ENCODE measurements at regions not wholly inside any gene's neighbourhood (a gene's known extent, or its start where the extent isn't known, plus 50 kb on each side); places are given as distances from the start of the nearest gene placed in this dataset.
"Not testable (repeated sequence)": the region's sequence is repeated elsewhere in the genome, so short reads cannot be mapped to it uniquely, and the experiment has no call there.

DNA sequence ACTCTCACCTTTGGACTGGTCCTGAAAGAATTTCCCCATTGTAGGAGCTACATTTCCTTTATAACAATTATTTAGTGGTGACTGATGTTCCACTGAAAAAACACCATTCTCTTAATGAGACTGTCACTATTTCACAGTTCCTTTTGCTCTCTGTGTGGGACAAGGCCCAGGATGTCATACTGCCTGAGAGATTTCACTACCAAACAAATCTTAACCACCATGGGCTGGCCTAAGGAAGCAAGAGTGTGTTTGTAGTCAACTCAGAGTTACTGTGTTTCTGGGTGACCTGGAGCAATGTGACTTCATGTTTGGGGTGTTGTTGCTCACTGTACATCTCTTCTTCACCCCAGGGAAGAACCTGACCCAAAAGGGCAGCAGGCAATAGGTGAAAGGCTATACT is 50.1 kb upstream of the ZNF608 start:
- DNase-seq (ENCODE audit: low read depth in 2 of 2), result no peak

DNA sequence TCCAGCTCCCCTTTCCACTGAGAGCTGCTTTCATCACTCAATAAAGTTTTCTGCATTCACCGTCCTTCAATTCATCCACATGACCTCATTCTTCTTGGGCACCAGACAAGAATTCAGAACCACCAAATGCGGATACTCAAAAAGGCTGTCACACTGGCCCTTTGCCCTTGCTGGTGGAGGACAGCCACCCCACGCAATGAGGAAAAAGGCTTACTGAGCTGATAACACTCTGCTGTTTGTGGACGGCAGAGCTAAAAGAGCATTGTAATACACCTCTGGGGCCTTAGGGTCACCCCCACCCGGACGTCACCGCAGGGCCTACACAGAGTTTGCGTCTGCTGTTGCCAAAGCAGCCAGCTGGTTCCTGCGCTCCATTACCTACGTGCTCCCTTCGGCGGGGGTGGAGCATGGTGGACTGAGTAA is 51.2 kb upstream of the ZNF608 start:
- DNase-seq (ENCODE audit: low read depth in 2 of 2), result no peak

DNA sequence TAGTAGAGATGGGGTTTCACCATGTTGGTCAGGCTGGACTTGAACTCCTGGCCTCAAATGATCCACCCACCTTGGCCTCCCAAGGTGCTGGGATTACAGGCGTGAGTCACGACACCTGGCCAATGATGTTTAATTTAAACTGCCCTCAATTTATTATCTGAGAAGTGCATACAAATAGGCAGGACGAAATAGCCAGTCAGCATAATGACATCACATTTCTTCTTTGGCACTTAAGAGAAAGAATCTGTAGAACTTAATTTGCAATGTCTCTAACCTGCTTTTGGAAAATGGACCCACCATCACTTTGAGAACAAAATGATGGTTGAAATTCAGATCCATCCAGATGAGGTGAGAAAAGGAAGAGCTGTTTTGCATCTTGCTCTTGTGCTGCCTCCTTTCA is 52.5 kb upstream of the ZNF608 start:
- DNase-seq (ENCODE audit: low read depth in 2 of 2), result no peak

DNA sequence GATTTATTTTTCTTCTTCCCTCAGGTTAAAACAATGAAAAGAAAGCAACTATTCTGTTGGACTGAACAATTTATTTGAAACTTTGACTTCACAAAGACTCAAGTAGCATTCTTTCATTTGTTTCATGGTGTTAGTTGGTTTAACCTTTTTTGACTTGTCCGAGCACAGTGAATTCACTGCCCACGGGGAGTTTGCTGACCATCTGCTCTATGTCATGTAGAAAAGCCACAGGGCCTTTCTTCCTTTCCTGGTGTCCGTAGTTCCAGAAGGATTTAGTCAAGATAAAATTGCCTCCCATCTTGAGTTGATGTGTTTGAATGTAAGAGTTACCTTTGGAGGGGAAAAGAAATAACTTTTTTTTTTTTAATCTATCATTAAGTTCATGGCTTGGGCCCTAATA is 55.1 kb upstream of the ZNF608 start:
- DNase-seq (ENCODE audit: low read depth in 2 of 2), result no peak

DNA sequence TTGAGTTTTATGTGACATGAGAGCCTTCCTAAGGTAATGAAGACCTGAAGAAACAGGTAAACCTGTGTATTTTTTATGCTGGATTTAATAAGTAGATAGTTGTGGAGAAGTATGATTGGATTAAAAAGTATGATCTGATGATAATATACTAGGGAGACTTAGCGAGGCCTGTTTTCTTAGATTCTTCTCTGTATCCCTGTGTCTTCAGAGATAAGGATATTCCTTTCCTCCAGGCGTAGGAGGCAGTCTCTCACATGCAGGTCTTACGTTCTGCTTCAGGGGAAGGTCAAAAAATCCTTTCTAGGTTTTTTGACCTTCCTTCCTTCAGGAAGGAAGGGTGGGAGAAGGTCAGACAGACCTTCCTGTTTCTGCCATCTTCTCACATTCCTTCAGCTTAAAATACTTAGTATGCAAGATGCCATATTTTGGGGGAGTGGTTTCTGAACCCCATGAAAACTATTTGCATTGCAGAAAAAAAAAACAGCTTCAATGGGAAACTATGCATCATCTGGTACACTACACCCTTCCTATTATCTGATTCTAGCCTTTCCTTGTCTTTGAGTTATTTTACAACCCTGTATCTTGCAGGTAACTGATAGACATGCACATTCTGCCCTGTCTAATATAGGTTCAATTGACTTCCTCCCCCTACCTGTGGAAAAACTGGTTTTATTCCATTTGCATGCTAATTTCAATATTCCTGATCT is 57.3 kb upstream of the ZNF608 start:
- no peak for DNase-seq (ENCODE audit: low read depth in 2 of 2)

DNA sequence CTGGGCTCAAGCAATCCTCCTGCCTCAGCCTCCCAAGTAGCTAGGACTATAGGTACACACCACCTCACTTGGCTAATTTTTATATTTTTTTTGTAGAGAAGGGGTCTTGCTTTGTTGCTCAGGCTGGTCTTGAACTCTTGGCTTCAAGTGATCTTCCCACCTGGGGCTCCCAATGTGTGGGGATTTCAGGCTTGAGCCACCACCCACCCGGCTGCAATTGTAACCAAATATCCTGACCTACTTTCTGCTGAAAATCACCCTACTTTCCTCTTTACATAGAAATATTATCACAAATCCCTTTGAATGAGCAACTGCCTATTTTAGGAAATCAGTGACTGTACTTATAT is 59.6 kb upstream of the ZNF608 start:
- DNase-seq (ENCODE audit: low read depth in 2 of 2), result no peak

DNA sequence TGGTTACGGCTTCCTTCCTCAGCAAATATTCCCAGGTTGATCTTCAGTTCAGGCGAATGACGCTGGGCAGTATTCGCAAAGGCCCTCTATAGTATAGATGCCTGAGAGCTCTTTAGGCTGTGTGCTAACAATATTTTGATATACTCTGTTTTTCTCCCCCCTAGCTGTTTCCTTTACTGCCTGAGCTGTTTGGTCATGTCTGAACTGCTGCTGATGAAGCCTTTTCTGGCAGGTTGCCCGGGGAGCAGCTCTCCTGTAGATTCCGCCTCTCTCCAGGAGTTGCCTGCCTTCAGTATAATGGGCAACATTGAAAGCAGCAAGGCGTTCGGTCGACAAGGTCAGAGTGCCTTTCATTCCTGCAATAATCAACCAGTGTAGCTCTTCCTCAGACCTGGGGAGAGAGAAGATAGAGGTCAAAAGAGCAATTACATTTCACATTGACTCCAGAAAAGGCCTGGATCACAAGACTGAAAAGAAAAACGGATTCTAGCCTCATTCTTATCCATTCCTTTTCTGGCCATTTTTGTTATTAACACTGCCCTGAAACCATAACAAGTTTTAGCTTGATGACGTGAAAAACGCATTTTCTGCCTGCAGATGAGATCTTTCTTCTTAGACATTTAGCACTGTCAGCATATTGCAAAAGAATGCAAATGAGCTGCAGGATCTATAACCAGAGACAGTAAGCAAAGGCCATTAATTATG is 60.1 kb upstream of the ZNF608 start:
- no peak for DNase-seq (ENCODE audit: low read depth in 2 of 2)

DNA sequence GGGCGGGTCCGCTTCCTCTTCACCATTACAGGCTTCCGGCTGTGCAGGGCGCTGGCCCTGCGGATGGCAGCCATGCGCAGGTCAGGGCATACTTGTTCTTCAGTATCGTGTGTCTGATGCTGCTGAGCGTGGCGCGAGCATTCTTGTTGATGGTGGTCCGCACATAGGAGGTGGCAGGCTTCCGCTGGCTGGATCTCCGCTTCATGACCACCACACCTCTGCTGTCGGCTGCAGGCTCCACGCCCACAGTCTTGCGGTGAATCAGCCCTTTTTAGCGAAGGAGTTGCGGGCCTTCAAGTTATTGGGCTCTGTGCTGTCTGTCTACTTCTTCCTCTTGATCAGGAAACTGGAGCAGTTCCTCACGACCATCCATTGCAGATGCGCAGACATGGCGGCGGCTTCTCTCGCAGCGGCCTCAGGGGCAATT is 62.4 kb upstream of the ZNF608 start:
- DNase-seq (ENCODE audit: low read depth in 2 of 2), result no peak

DNA sequence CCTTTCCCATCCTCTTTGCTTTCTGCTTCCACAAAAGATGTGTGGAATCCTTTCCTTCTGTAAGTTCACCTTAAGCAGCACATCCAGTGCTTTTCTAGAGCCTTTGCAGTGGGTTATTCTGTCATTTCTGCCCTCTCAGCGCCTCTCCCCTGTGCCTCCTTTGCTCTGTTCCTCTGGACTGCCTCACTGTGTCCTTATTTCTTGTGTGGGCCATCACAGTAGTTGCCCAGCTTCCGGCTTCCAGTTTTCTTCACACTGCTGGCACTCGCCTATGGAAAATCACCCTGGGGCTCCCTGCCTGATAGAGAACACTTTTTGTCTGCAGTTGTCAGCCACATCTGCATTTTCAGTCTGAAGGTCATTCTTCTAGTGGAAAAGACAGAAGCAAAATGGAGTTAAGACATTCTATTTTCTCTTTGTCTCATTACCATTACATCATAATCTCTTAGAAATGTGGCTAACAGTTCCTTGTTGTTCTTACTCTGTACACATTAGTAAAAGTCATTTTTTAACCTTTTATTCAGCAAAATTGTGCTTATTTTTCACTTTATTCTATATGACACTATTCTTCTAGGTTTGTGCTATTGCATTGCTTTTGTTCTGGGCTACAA is 64.1 kb upstream of the ZNF608 start:
- no peak for DNase-seq (ENCODE audit: low read depth in 2 of 2)

DNA sequence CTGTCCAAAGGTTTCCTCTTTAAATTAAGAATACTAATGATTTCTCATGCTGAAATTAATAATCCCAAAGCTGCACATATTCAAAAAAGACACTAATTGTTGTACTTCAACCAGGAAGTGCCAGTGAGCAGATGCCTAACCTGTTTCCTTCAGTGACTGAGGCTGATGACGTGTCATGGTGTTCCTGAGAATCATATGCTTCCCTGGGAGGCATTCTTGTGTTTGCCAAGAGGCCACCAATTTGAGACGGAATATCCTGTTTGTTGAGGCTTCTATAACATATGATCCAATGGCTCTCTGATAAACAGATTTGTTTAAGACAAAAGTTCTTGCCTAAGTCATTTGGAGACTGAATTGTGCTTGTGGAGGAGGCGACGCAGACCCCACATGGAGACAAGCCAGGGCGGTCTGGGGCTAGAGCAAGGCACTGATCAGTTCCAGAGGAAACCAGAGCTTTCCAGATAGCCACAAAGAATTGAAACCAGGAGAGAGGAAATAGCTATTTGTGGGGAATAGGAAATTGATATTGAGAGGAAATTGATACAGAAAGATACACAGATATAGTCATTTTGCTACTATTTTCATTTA is 66.4 kb upstream of the ZNF608 start:
- DNase-seq (ENCODE audit: low read depth in 2 of 2), result no peak

DNA sequence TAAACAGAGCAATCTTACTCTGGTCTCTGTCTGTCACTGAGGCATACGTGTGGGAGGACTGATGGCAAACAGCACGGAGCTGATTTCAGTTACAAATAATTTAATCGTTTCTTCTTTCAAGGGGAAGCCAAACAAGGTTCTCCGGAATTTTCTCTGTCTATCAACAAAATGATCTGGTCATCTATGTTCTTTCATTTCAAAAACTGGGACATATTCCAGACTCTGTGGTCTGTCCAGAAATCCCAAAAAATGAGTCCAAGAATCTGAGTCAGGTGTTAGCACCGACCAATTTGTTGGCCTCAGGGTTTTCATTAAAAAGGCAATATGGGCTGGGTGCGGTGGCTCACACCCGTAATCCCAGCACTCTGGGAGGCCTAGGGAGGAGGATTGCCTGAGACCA is 69.9 kb upstream of the ZNF608 start:
- no peak for DNase-seq (ENCODE audit: low read depth in 2 of 2)

DNA sequence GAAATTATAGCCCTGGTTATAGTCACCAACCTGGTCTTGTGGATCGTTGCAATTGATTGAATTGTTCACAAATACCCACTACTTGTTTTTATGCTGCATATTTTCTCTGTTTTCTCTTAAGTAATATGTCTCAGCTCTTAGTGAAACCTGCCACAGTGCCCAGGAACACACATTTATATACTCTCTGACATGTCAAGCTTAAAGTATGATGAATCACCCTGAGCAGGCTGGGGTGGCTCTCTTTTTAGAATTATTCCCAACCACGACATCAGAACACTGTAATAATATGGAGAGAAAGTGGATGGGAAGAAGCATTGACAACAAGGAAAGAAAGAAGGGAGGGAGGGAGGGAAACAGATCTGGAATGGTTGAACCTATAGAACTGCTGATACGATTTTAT is 72.8 kb upstream of the ZNF608 start:
- DNase-seq (ENCODE audit: low read depth in 2 of 2), result no peak

DNA sequence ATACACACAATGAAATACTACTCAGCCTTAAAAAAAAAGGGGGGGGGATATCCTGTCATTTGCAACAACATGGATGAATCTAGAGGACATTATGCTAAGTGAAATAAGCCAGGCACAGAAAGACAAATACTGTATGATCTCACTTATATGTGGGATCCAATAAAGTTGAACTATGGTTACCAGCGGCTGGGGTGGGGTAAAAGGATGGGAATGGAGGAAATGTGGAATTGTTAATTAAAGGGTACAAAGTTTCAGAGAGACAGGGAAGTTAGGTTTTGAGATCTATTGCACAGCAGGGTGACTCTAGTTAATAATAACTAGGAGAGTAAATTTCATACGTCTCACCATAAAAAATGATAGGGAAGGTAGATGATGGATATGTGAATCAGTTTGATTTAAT is 76.2 kb upstream of the ZNF608 start:
- no peak for DNase-seq (ENCODE audit: low read depth in 2 of 2)

DNA sequence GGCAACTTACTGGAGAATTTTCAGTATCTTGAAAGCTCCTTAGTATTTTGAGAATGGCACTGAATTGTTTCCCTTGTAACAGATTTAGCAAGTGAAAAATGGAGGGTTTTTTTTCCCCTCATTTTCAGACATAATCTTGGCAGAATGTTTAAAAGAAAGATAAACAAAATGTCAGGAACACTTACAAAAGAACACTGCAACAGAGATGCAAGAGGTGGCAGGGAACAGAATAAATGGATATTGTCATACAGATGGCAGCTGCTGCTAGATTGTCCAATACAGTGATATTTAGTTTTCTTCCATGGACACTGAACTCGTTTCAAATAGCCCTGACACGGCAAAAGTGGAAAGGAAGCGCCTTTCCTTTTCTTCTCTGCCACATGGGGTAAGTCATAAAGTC is 76.9 kb upstream of the ZNF608 start:
- DNase-seq (ENCODE audit: low read depth in 2 of 2), result no peak

DNA sequence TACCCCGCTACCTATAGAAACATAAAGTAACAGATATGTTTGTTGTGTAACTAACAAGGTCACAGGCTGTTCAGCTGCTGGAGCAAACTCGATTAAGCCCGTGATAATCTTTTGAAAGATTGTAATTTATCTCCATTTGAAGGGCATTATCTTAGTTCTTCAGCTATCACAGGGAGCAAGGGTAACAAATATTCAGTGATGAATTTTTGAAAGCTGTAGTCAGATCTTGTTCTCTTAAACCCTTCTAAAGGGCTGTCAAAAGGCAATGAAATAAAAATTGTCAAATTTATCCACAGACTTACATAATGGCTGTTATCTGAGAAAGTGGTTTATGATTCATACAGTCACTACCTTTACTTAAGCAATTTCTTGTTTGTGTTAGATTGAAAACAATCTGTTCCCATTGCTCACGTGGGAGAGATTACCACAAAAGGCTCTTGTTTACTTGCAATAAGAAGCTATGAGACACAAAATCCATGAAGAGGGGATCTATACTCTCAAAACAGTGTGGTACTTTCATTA is 78.3 kb upstream of the ZNF608 start:
- no peak for DNase-seq (ENCODE audit: low read depth in 2 of 2)

DNA sequence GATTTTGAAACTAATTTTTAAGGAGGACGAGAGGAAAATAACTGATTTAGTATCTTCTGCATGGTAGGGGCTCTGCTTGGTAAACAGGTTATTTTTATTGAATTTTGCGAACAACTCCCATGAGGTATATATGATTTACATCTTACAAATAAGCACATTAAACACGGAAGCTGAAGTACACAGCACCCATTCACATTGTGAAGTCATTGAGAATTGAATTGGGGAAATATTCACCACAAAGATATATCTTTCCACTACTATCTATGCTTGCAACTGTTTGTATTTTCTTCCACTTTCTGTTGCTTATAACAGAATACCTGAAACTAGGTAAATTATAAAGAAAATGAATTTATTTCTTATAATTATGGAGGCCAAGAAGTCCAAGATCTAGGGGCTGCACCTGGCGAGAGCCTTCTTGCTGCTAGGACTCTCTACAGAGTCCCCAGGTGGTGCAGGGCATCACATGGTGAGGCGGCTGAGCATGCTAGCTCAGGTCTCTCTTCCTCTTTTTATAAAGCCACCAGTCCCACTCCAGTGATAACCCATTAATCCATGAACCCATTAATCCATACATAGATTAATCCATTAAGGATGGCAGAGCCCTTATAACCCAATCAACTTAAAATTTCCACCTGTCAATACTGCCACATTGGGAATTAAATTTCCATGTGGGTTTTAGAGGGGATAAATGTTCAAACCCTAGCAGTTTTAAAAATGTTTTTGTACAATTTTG is 79.0 kb upstream of the ZNF608 start:
- DNase-seq (ENCODE audit: low read depth in 2 of 2), result no peak

DNA sequence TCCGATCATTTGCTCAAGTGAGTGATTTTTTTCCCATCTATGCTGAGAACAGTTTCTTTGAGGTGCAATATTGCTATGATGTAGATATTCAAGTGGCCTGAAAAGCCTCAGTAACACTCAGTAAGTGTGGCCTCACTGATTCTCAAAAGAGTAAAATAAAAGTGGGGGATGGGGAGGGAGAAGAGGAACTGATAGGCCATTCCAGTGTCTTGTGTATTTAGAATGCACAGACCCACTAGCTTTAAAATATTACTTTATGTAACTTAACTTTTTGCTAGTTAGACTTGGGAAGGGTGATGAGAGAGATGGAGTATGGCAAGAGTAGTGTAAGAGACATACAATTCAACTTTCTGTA is 79.5 kb upstream of the ZNF608 start:
- DNase-seq (ENCODE audit: low read depth in 2 of 2), result no peak

DNA sequence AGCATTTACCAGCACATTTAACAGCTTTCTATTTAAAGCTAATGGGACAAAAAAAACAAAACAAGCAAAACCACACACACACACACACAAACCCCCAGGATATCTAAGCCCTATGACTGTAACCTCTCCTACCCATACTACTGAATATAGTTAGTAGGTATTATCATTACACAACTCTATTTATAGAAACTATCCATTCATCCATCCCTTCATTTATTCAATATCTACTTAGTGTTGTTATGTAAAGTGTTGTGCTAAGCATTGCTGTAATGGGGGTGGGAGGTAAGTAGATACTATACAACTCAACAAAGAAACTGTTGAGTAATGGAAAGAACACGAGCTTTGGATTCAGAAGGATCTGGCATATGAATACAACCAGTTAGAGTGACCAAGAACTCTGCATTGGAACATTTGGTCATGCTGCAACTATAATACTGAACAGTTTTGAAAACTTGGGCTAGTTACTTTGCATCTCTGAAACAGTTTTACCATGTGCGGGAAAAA is 82.3 kb upstream of the ZNF608 start:
- DNase-seq (ENCODE audit: low read depth in 2 of 2), result no peak

DNA sequence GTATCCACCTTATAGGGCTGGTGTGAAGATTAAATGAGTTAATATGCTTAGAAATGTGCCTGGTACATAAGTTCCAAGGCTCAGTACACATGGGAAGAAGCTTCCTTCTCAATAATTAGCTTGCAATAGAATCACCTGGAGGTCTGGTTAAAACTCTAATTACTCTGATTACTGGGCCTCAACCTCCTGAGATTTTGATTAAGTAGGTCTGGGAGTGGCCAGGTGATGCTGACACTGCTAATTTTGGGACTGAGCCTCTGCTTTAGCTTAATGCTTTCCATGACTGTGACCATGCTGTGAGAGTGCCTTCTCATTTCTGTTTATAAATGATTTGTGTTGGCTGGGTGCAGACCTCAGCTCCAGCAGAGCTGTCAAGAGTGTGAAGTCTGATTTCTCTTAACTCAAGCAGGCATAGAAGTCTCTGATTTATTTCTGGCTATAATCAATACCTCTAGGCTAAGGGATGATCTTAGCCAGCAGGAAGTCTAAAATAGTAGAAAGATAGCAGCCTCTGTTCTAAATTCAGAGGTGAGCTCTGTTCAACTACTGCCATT is 85.3 kb upstream of the ZNF608 start:
- no peak for DNase-seq (ENCODE audit: low read depth in 2 of 2)

DNA sequence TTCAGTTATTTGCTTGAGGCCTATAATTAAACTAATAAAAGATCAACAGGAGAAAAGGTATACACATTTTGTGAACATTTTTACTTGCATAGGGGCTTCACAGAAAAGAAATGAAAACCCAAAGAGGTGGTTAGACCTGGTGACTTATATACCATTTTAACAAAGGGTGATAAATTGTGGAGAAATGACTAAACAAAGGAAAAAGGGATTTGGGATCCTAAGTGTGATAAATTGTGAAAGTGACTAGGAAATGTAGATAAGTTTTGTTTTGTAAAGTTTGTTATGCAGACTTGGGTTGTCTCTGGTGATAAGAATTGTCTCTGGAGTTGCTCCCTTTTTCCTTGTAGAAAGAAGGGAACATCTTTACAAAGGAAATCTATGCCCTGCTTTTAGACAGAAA is 86.1 kb upstream of the ZNF608 start:
- no peak for DNase-seq (ENCODE audit: low read depth in 2 of 2)

DNA sequence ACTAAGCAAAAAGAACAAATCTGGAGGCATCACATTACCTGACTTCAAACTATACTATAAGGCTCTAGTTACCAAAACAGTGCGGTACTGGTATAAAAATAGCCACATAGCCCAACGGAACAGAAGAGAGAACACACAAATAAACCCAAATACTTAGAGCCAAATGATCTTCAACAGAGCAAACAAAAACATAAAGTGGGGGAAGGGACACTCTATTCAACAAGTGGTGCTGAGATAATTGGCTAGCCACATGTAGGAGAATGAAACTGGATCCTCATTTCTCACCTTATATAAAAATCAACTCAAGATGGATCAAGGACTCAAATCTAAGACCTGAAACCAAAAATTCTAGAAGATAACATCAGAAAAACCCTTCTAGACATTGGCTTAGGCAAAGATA is 89.9 kb upstream of the ZNF608 start:
- not testable (repeated sequence) for DNase-seq (ENCODE audit: low read depth in 2 of 2)

All from activated CD4-positive, alpha-beta T cell treated with anti-CD3 and anti-CD28 coated beads for 24 hours (primary cell).